Caco-2 (cell line): ENCODE measurements at regions not wholly inside any gene's neighbourhood (a gene's known extent, or its start where the extent isn't known, plus 50 kb on each side); places are given as distances from the start of the nearest gene placed in this dataset.

ENCODE experiments used
- BruUV-seq: library from RNA; stranded (reverse); fragments of 400-500 nt; replicated peaks from 2 replicates; lab custom pipeline; 2021; lab: Mats Ljungman, UMichigan
- CTCF ChIA-PET: fragments of 300-600 bp; sonication (Branson Sonifier 250); formaldehyde crosslinking; loops from one replicate; lab custom pipeline; 2022; ENCODE audit warnings: antibody characterized with exemption; lab: Charles Lee
- POLR2A ChIA-PET: fragments of 300-600 bp; sonication (Branson Sonifier 250); formaldehyde crosslinking; loops from one replicate; lab custom pipeline; 2022; ENCODE audit warnings: antibody characterized with exemption; lab: Charles Lee
- DNase-seq, 2 experiments: peaks; one replicate each; pipeline versions ENCODE4 v3.0.0 to v3.0.0-alpha.2; 2020 to 2022
- H3K27me3 ChIP-seq: replicated peaks from 2 replicates; pipeline ENCODE4 v1.6.0; 2011; ENCODE audit warnings: low read length; ENCODE audit not compliant: control insufficient read depth, insufficient read depth
- H3K36me3 ChIP-seq: 2 replicates; pipeline ENCODE4 v1.5.1; 2011; ENCODE audit warnings: low read length; ENCODE audit not compliant: control insufficient read depth, insufficient read depth
- H3K4me1 ChIP-seq: fragments of 250-450 bp; sonication (Bioruptor Pico); 2 replicates; pipeline ENCODE4 v1.5.1; 2020; ENCODE audit warnings: mild to moderate bottlenecking
- H3K4me3 ChIP-seq: 2 replicates; pipeline ENCODE4 v1.5.1; 2011; ENCODE audit warnings: low read depth, mild to moderate bottlenecking, control low read depth, low read length
- H3K9me3 ChIP-seq: fragments of 250-450 bp; sonication (Bioruptor Pico); 2 replicates; pipeline ENCODE4 v1.5.1; 2020; ENCODE audit warnings: mild to moderate bottlenecking, moderate library complexity
- H3K27ac Mint-ChIP-seq: one replicate; pipeline ENCODE4 v1.8.0; 2022; ENCODE audit warnings: mixed read lengths; ENCODE audit not compliant: unreplicated experiment
- H3K27me3 Mint-ChIP-seq: one replicate; pipeline ENCODE4 v1.8.0; 2022; ENCODE audit warnings: mixed read lengths; ENCODE audit not compliant: insufficient read depth, unreplicated experiment
- H3K36me3 Mint-ChIP-seq: one replicate; pipeline ENCODE4 v1.8.0; 2022; ENCODE audit warnings: mild to moderate bottlenecking, mixed read lengths; ENCODE audit not compliant: insufficient read depth, unreplicated experiment
- H3K4me1 Mint-ChIP-seq: one replicate; pipeline ENCODE4 v1.8.0; 2022; ENCODE audit warnings: low read depth, mixed read lengths; ENCODE audit not compliant: unreplicated experiment
- H3K4me3 Mint-ChIP-seq: one replicate; pipeline ENCODE4 v1.8.0; 2022; ENCODE audit warnings: mild to moderate bottlenecking, moderate library complexity, mixed read lengths; ENCODE audit not compliant: unreplicated experiment
- H3K9me3 Mint-ChIP-seq: one replicate; pipeline ENCODE4 v1.8.0; 2022; ENCODE audit warnings: mixed read lengths; ENCODE audit not compliant: unreplicated experiment
- CTCF ChIP-seq, 2 experiments: fragments of 200-600 bp in 1 of 2; IDR thresholded peaks; 1 replicate in 1 of 2; 2 replicates in 1 of 2; pipeline versions ENCODE4 v1.5.1 to v1.8.0; 2011 to 2022; ENCODE audit warnings: antibody characterized with exemption in 1 of 2, control low read depth in 1 of 2, inconsistent platforms in 1 of 2, low read depth in 1 of 2, low read length in 1 of 2, mild to moderate bottlenecking in 1 of 2, moderate library complexity in 1 of 2; ENCODE audit not compliant: insufficient read depth in 1 of 2, severe bottlenecking in 1 of 2, unreplicated experiment in 1 of 2
- intact Hi-C: fragments of 100-400 bp; cut with micrococcal nuclease; formaldehyde crosslinking; loops from one replicate; pipeline ENCODE4 v1.10.0; 2022; ENCODE audit not compliant: unreplicated experiment

GRCh38 chr7:42381161-42381560, 144.2 kb upstream of the GLI3 start:
- no peak for TF ChIP-seq CTCF (IDR thresholded peaks at IDR 0.05; ENCODE audit: insufficient read depth in 1 of 2, low read depth in 1 of 2, low read length in 1 of 2, severe bottlenecking in 1 of 2, unreplicated experiment in 1 of 2)
- Histone ChIP-seq H3K4me1 (no peaks in the 10 kb centered on the region), H3K36me3 (no peaks in the 10 kb centered on the region), H3K9me3 (no peaks in the 10 kb centered on the region), H3K4me3 (no peak overlapping the region), H3K27me3 (no peaks in the 10 kb centered on the region)
- H3K27me3 Mint-ChIP-seq: no peaks in the 10 kb centered on the region
- no peak overlapping the region for H3K27ac Mint-ChIP-seq
- H3K9me3 Mint-ChIP-seq: peaks cover 9% of the 10 kb centered on the region
- H3K4me3 Mint-ChIP-seq: no peak overlapping the region
- H3K4me1 Mint-ChIP-seq: no peaks in the 10 kb centered on the region
- ChIA-PET CTCF (no interaction called here), POLR2A (no interaction called here)
- intact Hi-C loops: no loop called here
- no peaks in the 10 kb centered on the region for H3K36me3 Mint-ChIP-seq
- DNase-seq: no peak
- BruUV-seq: no TSS peak

- Histone ChIP-seq H3K27me3 (no peaks in the 10 kb centered on the region), H3K36me3 (no peaks in the 10 kb centered on the region), H3K9me3 (no peaks in the 10 kb centered on the region), H3K4me1 (no peaks in the 10 kb centered on the region), H3K4me3 (no peak overlapping the region)
- H3K27me3 Mint-ChIP-seq: no peaks in the 10 kb centered on the region
- CTCF ChIA-PET: no interaction called here
- no peak overlapping the region for H3K27ac Mint-ChIP-seq
- H3K4me3 Mint-ChIP-seq: no peak overlapping the region
- no peaks in the 10 kb centered on the region for H3K36me3 Mint-ChIP-seq
- TF ChIP-seq CTCF (IDR thresholded peaks at IDR 0.05; ENCODE audit: insufficient read depth in 1 of 2, low read depth in 1 of 2, low read length in 1 of 2, severe bottlenecking in 1 of 2, unreplicated experiment in 1 of 2): no peak
- H3K9me3 Mint-ChIP-seq: peaks cover 9% of the 10 kb centered on the region
- POLR2A ChIA-PET: no interaction called here
- DNase-seq: no peak
- no TSS peak for BruUV-seq
- no peaks in the 10 kb centered on the region for H3K4me1 Mint-ChIP-seq
- intact Hi-C loops: no loop called here
Observed at GRCh38 chr7:42380401-42380800, 143.4 kb upstream of the GLI3 start.

- no peak for DNase-seq
- no peaks in the 10 kb centered on the region for H3K36me3 Mint-ChIP-seq
- Histone ChIP-seq H3K4me3 (no peak overlapping the region), H3K4me1 (no peaks in the 10 kb centered on the region), H3K9me3 (no peaks in the 10 kb centered on the region; the same call in 1 of the 2 replicates), H3K36me3 (no peaks in the 10 kb centered on the region), H3K27me3 (no peaks in the 10 kb centered on the region)
- peaks cover 9% of the 10 kb centered on the region for H3K9me3 Mint-ChIP-seq
- TF ChIP-seq CTCF (IDR thresholded peaks at IDR 0.05; ENCODE audit: insufficient read depth in 1 of 2, low read depth in 1 of 2, low read length in 1 of 2, severe bottlenecking in 1 of 2, unreplicated experiment in 1 of 2): no peak
- no peaks in the 10 kb centered on the region for H3K4me1 Mint-ChIP-seq
- no peak overlapping the region for H3K4me3 Mint-ChIP-seq
- ChIA-PET CTCF (no interaction called here), POLR2A (no interaction called here)
- intact Hi-C loops: no loop called here
- no peak overlapping the region for H3K27ac Mint-ChIP-seq
- BruUV-seq: no TSS peak
- peaks cover 6% of the 10 kb centered on the region for H3K27me3 Mint-ChIP-seq
Observed at GRCh38 chr7:42378149-42378548, 141.1 kb upstream of the GLI3 start.
